Cerebellar cortex (tissue), 1 donor: ENCODE measurements at regions not wholly inside any gene's neighbourhood (a gene's known extent, or its start where the extent isn't known, plus 50 kb on each side); places are given as distances from the start of the nearest gene placed in this dataset.

Experiments used
- DNase-seq: peaks from one replicate; pipeline ENCODE4 v3.0.0-alpha.2; 2015; ENCODE audit warnings: low spot score

DNA sequence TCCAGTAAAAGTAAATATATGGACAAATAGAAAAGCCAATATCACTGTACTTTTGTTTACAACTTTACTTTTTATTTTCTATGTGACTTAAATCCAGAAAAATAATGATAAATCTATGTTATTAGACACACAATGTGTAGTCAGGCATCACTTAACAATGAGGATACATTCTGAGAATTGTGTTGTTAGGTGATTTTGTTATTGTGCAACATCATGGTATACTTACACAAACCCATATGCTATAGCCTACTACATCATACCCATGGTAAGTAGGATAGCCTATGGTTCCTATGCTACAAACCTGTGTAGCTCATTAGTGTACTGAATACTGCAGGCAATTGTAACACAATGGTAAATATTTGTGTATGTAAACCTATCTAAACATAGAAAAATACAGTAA, 781.7 kb upstream of the GHITM start:
- no peak for DNase-seq

DNA sequence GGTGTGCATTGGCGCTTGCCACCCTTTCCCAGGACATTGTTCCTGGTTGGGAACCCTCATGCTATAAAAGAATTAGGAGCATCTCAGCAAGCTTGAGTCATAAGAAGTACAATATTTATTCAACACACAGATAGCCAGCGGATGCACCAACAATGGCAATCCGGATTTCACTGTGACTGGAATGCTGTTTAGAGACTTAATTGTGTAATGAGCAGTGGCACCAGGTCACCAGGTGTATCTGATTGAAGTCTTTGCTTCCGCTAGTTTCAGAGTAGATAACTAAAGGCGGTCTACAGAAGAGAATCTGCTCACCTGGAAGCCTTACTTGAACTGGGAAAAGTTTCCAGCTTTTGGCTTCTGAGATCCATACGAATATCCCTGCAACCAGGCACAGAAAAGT, 772.3 kb upstream of the GHITM start:
- DNase-seq, result no peak

DNA sequence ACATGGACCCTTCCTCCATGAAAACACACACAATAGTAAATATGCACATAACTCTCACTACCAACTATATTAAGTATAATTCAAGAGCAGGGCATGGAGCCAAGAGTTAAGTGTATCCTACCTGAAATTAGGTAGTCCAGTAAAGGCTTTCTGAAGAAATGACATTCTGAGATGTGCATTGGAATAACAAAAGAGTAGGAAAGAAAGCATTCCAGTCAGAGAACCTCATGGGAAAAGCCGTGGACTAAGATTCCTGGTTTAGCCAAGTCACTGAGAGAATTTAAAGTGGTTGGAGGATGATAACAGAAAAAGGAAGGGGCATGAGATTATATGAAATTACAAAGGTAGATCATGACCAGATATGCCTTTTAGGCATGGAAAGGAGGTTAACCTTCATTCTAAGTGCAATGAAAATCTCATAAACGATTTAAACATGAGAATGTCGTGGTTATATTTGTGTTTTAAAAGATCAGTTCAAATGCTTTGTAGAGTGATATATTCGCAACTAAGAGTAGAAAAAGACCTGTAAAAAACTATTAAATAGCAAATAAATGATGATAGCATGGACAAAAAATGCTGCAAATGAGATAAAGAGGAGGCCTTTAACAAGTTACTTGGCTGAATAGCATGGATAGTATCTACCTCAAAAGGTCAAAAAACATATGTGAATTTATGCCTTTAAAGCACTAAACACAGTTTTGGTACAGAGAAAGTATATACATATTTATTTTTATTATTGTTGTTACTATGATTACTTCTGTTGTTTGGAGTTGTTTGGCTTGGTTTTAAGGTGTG, 767.4 kb upstream of the GHITM start:
- no peak for DNase-seq

DNA sequence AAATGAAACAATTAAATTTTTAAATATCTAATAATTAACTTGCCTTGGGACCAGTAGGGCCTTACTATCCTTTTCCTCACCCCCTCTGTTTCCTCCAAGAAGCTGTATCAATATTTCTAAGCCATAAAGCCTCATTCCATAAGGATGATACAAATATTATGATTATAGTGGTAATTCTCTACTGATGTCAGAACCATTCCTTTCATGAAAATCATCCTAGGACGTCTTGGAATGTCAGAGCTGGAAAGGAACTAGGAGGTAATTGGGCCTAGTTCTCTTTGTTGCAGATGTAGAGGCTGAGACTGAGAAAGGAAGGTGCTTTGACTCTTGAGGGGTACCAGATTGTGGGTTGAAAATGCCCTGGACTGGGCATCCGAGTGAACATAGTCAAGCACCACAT, 766.7 kb upstream of the GHITM start:
- DNase-seq, result no peak

DNA sequence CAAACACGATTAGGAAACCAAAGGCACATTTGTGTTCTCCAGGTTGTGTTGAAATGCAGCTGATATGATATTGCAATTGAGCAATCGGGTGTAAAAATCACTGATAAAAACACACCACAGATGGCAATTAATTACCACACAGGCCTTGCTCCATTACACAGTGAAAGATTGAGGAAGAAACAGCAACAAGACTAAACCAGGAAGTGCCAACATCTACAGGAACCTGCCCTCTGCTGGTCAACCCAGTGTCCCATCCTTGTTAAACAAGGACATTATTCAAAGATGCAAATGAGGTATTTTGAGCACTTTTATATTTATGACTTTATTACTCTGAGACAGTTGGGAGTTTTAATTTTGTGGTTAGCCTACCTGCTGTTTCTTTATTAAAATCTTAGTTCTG, 765.6 kb upstream of the GHITM start:
- peak; percentile 3 for DNase-seq

DNA sequence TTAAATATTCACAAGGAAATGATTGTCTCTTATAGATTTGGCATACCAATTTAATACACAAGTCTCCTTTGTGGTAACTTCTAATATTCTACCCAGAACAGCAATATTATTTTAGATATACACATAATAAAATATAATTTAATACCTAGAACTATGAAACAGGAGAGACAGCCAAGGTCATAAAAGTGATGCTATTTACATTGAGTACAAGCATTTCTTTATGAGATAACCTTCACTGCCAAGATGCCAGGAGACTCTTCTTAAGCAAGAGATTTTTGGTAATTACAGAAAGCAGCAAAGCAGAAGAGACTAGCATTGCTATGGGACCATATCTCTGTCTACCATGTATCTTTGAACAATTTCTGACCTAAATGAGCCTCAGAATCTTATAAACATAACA, 764.6 kb upstream of the GHITM start:
- no peak for DNase-seq

DNA sequence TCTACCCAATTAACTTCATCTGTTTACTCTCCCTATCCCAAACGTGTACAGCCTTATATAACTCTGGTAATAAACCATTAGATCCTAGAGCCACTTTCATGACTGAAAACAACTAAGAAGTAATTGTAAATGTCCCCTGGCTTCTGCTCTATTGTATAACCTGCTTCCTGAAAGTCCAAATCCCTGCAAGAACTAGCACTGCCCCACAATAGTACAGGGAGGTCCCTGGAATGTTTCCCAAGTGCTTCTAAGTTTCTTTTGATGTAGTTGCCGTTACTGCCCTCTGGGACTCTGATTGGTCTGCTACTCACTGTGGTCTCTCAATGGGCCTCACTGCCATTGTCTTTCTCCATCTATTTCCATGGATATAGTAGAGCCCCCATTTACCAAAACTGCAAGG, 764.0 kb upstream of the GHITM start:
- DNase-seq, result no peak

DNA sequence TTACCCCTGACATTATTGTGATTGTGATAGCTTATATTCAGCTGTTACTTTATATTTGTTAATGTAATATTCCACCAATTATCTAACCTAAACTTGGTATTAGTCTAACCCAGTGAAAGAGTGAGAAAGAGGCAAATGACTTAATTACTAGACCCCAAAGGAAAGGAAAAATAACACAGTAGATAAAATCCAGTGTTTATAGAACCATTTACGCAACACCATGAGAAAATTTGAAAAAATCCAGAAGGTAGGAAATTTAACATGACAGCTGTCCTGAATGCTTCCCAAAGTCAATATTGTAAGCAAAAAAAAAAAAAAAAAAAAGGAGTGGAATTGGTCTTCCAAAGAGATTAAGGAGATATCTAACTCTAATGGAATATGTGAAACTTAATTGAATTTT, 741.5 kb upstream of the GHITM start:
- no peak for DNase-seq

DNA sequence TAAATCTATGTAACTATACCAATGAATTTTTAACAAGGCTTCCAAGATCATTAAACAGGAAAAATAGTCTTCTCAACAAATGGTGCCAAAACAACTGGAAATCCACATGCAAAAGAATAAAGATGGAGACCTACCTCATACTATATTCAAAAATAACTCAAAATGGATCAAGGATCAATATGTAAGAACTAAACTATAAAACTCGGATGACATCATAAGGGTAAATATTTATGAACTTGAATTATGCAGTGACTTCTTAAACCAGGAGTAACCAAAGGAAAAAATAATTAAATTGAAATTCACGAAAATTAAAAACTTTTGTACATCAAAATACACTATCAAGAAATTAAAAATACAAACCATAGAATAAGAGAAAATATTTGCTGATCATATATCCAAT, 728.7 kb upstream of the GHITM start:
- no peak for DNase-seq

DNA sequence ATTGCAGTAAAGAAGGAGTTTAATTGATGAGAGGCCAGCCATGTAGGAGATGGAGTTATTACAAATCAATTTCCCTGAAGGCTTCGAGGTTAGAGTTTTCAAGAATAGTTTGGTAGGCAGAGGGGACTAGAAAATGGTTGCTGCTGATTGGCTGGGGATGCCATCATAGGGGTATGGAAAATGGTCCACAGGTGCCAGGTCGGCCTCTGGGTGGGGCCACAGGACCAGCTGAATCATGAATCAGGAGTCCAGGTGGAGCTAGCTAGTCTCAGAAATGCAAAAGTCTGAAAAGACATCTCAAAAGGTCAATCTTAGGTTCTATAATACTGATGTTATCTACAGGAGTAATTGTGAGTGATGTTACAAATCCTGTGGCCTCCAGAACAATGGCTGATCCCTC, 714.0 kb upstream of the GHITM start:
- no peak for DNase-seq

DNA sequence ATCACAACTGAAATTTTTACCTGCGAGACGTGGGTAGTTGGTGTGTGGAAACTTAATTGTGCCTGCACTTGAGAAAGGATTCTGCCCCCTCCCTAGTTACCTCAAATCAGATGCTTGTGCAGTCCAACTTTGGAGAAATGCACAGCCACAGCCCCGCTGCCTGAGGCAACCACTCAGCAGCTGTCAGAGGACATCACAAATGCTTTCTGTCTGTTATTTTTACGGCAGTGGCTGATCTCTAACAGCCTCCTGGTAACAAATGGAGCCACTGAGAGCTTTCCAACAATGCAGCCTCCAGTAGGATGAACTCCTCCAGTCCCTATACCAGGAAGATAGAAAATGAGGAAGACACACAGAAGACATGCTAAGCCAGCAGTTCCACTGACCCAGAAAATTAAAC, 712.2 kb upstream of the GHITM start:
- no peak for DNase-seq

DNA sequence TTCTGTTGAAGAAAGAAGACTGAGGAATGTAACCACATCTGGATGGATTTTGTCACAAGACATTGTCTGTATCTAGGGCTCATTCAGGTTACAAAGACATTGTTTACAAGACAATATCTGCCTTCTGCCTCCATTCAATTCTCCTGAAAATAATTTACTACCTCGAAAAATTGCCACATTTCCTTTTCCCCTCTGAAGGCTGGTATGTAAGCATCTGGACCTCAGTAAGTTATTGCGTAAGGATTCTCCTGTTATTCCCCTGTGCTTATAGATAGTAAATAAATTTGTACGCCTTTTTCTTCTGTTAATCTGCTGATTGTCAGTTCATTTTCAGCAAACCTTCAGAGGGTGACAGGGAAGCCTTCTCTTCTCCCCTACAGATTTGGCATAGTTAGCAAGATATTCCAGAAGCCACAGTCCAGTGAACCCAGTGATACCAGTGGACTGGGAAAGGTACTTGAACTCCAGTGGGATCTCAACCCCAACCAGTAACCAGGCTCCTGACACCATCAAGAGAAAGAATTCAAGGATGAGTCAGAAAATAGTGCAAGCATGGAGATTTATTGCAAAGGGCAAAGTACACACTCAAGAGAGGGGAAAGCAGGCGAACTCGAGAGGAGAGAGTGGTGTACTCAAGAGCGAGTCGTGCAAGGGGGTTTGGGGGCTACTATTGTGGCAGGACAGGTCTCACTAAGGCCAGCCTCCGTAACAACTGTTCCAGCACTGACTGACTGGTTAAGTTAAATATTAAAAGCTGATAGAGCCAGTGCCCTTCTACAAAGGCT, 706.9 kb upstream of the GHITM start:
- no peak for DNase-seq

DNA sequence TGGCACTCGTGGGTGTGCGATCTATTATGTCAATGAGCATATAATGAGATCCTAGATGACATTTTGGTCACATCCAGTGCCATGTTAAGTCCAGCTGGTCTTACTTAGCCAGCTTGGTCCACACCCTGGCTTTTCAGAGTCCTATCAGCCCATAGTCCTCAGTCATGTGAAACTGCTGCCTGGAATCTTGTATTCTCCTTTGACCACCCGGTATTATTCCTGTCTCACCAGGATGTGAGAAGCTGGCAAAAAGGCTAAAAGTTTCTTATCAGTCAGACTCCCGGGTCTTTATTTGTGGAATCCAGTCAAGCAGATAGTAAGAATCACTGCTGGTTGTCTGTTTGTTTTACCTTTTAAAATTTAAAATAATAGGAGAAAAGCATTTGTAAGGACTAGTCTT, 705.6 kb upstream of the GHITM start:
- no peak for DNase-seq

DNA sequence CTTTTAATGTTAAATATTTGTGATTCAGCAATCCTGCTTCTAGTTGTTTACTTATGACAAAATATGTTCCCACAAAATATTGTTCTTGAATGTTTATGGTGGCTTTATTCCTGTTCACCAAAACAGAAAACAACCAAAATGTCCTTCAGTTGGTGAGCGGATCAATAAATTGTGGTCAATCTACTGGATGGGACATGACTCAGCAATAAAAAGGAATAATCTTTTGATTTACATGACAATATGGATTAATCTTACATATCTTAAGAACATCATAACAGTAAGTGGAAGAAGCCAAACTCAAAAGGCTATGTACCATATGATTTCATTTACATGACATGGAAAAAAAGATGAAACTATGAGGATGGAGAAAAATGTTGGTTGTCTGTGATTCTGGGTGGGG, 691.3 kb upstream of the GHITM start:
- DNase-seq, result no peak

DNA sequence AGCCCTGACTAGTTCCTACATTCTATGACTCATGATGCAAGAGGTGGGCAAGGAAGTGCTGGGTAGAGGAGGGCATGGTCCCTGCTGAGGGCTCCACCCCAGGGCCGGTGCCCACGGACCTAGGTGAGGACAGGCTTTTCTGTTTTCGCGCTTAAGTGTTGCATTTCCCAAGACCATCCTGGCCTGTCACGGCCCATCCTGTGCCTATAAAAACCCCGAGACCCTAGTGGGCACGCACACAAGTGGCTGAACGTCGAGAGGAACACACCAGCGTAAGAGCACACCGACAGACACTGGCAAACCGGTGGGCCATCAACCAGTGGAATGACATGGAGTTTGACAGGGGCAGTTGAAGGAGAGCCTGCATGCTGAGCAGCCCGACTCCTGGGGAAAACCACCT, 680.7 kb upstream of the GHITM start:
- DNase-seq, result no peak

DNA sequence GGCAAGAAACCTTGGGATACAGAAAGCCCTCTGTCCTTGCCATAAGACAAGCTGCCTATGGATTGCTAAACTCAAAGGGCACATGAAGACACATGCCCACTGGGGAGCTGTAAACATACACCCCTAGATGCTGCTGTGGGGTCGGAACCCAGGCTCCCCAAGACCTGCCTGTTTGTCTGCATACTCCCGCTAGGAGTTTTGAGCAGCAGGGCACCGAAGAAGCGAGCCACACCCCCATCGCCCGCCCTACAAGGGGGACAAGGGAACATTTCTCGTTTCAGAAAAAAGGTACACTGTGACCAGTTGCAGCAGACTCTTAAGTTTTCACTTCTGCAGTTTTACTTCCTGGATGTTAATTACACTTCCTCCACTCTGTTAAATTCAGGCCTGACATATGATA, 680.2 kb upstream of the GHITM start:
- DNase-seq, result no peak

DNA sequence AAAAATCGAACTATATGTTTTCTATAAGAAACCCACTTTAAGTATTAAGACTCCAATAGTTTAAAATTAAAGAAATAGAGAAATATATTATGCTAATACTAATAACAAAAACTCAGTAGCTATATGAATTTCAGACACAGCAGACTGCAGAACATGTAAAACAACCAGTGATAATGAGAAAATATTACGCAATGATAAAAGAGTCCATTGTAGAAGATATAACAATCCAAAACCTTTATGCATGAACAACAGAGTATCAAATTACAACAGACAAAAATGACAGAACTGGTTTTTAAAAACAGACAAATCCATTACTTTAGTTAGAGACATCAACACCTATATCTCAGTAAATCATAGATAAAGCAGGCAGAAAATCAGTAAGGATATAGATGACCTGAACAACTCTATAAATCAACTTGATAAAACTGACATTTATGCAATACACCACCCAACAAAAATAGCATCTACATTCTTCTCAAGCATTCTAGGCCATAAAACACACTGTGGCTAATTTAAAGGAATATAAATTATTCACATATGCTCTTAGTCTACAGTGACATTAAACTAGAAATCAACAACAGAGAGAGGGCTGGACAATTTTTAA, 669.5 kb upstream of the GHITM start:
- DNase-seq, result no peak

DNA sequence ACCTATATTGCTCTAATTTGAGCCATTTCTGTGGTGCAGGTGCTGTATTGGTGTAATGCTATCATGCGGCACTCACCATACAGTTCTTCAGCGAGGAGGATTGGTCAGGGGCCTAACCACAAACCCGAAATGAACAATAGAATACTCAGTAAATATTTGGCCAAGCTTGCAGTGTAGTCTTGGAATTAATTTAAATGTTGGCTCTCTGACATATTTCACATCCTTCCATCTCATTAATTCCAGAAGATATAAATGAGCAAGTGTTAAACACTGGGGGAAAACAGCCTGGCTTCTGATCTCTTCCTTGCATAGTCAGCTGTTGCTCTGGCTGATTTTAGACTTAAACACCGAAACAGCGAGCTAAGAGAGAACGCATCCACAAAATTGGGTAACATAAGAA, 663.1 kb upstream of the GHITM start:
- no peak for DNase-seq

DNA sequence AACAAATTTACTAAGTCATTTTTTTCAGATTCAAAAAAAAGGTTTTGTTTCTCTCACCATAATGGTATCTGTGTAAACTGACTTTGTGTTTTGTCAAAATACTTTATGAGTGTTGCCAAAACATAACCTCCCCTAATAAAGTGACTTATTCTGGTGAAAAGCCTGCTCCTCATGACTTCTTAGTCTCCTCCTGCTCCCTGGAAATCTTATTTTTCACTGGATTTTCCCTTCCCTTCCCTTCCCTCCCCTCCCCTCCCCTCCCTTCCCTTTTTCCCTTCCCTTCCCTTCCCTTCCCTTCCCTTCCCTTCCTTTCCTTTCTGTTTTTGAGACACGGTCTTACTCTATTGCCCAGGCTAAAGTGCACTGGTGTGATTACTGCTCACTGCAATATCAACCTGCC, 650.1 kb upstream of the GHITM start:
- no peak for DNase-seq

DNA sequence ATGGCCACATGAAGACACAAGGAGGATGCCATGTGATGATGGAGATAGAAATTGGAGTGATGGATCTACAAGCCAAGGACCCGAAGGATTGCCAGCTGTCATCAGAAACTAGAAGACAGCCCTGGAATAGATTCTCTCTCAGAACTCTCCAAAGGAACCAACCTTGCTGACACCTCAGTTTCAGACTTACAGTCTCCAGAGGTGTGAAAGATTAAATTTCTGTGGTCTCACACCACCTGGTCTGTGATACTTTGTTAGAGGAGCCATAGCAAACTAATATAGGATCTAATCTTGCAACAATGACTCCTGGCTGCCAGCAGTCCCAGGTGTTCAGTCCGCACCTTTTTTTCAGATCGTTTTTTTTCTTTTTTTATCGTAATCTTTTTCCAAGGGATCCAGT, 647.3 kb upstream of the GHITM start:
- no peak for DNase-seq

DNA sequence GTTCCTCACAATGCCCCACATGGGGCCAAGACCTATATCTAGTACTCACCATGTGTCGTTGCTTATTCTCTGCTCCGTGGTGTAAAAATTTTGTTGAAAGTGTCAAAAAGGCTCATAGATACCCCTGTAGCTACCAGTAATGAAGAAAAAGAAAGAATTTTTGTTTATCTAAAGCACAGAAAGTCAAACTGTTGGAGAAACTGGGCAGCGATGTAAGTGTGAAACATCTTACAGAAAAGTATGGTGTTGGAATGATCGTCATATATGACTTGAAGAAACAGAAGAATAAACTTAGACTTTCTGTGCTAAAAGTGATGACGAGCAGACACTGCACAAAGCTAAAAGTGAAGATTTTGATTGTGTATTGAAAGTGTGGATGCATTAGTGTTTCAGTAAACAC, 626.6 kb upstream of the GHITM start:
- no peak for DNase-seq

DNA sequence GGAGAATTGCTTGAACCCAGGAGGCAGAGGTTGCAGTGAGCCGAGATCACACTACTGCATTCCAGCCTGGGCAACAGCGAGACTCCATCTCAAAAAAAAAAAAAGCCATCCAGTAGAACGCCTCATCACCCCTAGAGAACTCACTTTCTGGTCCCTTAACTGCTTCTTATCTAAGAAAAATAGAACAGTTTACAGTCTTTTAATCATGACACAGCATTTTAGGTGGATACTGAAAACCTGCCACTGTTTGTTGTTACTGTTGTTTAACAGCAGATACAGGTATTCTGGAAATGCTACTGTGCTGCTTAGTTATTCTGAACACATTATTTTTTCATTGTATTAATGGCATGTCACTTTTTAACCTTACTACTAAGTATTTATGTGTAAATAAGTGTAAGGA, 624.3 kb upstream of the GHITM start:
- DNase-seq, result no peak

DNA sequence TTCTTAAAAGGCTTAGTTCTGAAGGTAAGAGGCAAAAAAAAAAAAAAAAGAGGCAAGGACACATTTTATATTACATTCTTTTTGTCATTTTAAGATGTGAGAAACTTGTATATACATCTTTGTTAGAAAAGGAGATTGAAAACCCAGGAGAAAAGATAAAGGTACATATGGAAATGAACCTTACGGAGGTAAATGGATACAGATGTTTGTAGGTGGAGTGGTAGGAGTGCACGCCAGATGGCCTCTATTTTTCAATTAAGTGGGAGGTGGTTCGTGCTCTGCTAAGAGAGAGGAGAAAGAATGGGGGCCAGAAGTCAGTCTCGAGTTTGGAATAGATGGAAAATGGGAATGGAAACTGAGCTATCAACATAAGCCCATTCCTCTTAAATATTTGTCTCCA, 622.5 kb upstream of the GHITM start:
- DNase-seq, result no peak
